ENCODE measurements at regions not wholly inside any gene's neighbourhood (a gene's known extent, or its start where the extent isn't known, plus 50 kb on each side); places are given as distances from the start of the nearest gene placed in this dataset.

- Histone ChIP-seq H3K27me3 (no peaks in the 10 kb centered on the region), H3K4me3 (no peak overlapping the region), H3K4me1 (no peaks in the 10 kb centered on the region), H3K36me3 (no peaks in the 10 kb centered on the region), H3K9me3 (no peaks in the 10 kb centered on the region), H3K27ac (no peak overlapping the region)
- intact Hi-C loops (cut with DNase I): no loop called here
- no peak for DNase-seq (ENCODE audit: extremely low spot score in 2 of 2)
- TF ChIP-seq POLR2AphosphoS5 (IDR thresholded peaks at IDR 0.05; ENCODE audit: insufficient read depth in 1 of 2, low read depth in 1 of 2) (no peak), CTCF (IDR thresholded peaks at IDR 0.05) (no peak), POLR2A (IDR thresholded peaks at IDR 0.05) (no peak)
Observed at GRCh38 chr7:17600340-17600752, 301.9 kb downstream of the AHR start.

- intact Hi-C loops (cut with DNase I): no loop called here
- Histone ChIP-seq H3K36me3 (no peaks in the 10 kb centered on the region), H3K4me1 (no peaks in the 10 kb centered on the region), H3K27ac (no peak overlapping the region), H3K4me3 (no peak overlapping the region), H3K27me3 (no peaks in the 10 kb centered on the region), H3K9me3 (no peaks in the 10 kb centered on the region)
- no peak for DNase-seq (ENCODE audit: extremely low spot score in 2 of 2)
- no peak for TF ChIP-seq CTCF (IDR thresholded peaks at IDR 0.05)
- TF ChIP-seq POLR2A (IDR thresholded peaks at IDR 0.05): no peak
- no peak for TF ChIP-seq POLR2AphosphoS5 (IDR thresholded peaks at IDR 0.05; ENCODE audit: insufficient read depth in 1 of 2, low read depth in 1 of 2)
Observed at GRCh38 chr7:17601921-17602320, 303.5 kb downstream of the AHR start.

- intact Hi-C loops (cut with DNase I): no loop called here
- Histone ChIP-seq H3K27me3 (no peaks in the 10 kb centered on the region), H3K36me3 (no peaks in the 10 kb centered on the region), H3K4me1 (no peaks in the 10 kb centered on the region), H3K27ac (no peak overlapping the region), H3K4me3 (no peak overlapping the region), H3K9me3 (no peaks in the 10 kb centered on the region)
- TF ChIP-seq CTCF (IDR thresholded peaks at IDR 0.05) (no peak), POLR2AphosphoS5 (IDR thresholded peaks at IDR 0.05; ENCODE audit: insufficient read depth in 1 of 2, low read depth in 1 of 2) (no peak), POLR2A (IDR thresholded peaks at IDR 0.05) (no peak)
- DNase-seq (ENCODE audit: extremely low spot score in 2 of 2): no peak
Observed at GRCh38 chr7:17608114-17608833, 309.8 kb downstream of the AHR start.

- DNase-seq (ENCODE audit: extremely low spot score in 2 of 2): no peak
- no peak overlapping the region for H3K27ac ChIP-seq
- no peaks in the 10 kb centered on the region for H3K9me3 ChIP-seq
- H3K4me3 ChIP-seq: no peak overlapping the region
- intact Hi-C loops (cut with DNase I): no loop called here
- no peaks in the 10 kb centered on the region for H3K27me3 ChIP-seq
- H3K4me1 ChIP-seq: no peaks in the 10 kb centered on the region
- H3K36me3 ChIP-seq: no peaks in the 10 kb centered on the region
- TF ChIP-seq POLR2AphosphoS5 (IDR thresholded peaks at IDR 0.05; ENCODE audit: insufficient read depth in 1 of 2, low read depth in 1 of 2) (no peak), POLR2A (IDR thresholded peaks at IDR 0.05) (no peak), CTCF (IDR thresholded peaks at IDR 0.05) (no peak)
Observed at GRCh38 chr7:17611611-17612010, 313.2 kb downstream of the AHR start.

GRCh38 chr7:17613338-17614041, 315.0 kb downstream of the AHR start:
- TF ChIP-seq POLR2A (IDR thresholded peaks at IDR 0.05): no peak
- no peak for TF ChIP-seq CTCF (IDR thresholded peaks at IDR 0.05)
- no peak for TF ChIP-seq POLR2AphosphoS5 (IDR thresholded peaks at IDR 0.05; ENCODE audit: insufficient read depth in 1 of 2, low read depth in 1 of 2)
- no peak overlapping the region for H3K4me3 ChIP-seq
- intact Hi-C loops (cut with DNase I): no loop called here
- H3K9me3 ChIP-seq: no peaks in the 10 kb centered on the region
- no peaks in the 10 kb centered on the region for H3K27me3 ChIP-seq
- no peaks in the 10 kb centered on the region for H3K36me3 ChIP-seq
- no peaks in the 10 kb centered on the region for H3K4me1 ChIP-seq
- no peak for DNase-seq (ENCODE audit: extremely low spot score in 2 of 2)
- no peak overlapping the region for H3K27ac ChIP-seq

All from vagina (tissue), 2 donors.